ENCODE measurements at regions not wholly inside any gene's neighbourhood (a gene's known extent, or its start where the extent isn't known, plus 50 kb on each side); places are given as distances from the start of the nearest gene placed in this dataset.

DNA sequence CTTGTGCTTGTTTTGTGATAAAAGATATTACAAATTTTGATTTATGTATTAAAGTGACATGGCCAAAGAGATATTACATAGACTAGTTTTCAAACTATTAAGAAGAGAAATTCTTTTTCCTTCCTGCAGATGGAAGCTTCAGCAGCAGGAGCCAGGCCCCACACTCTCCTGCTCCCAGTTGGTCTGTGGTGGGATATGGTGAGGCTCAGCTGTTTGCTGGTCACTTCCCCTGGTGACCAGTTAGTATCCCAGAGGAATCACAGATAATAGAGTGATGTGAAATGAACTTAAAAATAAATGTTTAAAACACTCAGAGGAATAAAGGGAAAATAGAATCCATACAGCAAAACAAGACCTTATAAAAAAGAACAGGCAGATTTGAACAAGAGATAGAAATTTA is 154.7 kb downstream of the KTN1 start:
- DNase-seq, result no peak

DNA sequence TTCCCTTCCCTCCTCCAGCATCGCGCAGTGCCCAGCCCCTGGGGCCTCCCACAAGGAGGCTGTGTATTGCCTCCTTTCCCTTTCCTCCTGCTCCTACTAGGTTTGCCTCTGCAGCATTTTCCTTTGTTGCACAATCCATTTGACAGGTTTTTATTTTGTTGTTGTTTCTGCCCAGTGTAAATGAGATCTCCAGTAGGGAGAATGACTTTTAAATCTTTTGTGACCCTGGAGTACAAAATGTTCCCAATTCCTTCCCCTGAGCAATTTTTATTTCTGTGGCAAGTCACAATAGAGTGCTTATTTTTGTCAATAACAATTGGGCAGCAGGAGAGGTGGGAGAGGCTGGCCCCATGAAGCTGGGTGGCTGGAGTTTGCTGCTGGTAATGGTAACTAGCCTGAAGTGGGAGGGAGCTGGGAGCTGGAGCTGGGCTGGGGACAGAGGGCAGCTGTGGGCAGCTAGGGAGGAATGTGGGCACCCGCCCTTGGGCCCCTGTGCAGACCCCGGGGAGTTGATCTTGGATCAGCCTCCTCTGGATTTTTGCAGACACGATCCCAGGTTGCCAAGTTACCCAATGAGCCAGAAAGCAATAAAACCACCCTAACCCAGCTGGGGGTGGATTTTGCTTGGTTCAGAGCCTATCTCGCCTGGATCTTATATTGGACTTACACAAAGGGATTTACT is 160.1 kb downstream of the KTN1 start:
- DNase-seq, result no peak

DNA sequence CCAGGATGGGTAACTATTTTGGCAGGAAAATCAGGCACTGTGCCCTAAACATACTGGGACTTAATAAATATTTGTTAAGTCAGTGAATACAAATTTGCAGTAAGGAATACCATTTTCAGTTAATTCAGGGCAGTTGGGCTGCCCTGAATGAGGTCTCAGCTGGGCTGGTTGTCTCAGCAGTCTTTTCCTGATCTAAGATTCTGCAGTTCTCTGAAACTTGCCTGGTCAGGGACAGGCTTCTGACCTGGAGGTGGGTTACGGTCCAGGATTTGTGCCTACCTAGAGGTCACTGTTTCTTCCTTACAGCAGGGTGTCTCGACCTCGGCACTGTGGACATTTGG is 160.6 kb downstream of the KTN1 start:
- no peak for DNase-seq

DNA sequence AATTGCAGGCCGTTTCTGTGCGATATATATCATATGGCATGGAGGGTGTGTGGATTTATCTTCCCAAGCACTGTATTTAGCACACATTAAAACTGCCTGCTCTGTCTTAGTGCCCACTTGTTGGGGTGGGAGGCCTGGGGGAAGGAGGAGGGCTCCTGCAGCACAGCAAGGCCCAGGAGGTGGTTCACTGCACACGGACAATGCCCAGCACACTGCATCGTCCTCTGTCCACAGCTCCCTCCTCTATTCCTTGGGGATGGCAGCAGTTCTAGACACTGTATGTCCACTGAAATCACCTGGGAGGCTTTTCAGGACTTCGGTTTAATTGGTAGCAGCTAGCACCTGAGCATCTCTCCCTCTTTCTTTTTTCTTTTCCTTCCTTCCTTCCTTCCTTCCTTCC is 161.2 kb downstream of the KTN1 start:
- no peak for DNase-seq

DNA sequence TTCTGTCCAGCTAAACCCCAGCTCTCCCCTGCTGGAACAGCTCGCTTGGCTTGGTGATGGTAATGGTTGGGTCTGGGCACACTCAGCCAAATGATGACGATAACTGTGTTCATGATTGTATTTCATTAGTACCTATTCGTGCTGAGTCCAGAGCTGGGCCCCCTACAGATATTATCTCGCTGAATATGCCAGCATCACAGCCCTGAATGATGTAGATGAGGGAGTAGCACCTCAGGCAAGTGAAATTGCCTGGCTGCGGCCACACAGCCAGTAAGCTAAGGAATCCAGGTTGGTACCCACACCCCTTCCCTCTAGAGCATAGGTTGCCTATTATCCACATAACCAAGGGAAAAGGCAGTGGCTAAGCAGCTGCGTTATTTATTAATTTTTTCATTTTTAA is 163.5 kb downstream of the KTN1 start:
- no peak for DNase-seq

DNA sequence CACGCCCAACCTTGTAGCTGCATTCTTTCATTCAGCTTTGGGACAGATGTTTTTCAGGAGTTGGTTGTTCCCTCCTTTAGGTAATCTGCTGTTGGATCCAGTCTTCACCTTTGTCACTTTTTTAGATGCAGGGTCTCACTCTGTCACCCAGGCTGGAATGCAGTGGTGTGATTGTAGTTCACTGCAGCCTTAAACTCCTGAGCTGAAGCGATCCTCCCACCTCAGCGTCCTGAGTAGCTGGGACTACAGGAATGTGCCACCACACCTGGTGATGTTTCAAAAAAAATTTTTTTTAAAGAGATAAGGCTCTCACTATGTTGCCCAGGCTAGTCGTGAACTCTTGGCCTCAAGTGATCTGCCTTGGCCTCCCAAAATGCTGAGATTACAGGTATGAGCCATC is 164.3 kb downstream of the KTN1 start:
- DNase-seq, result no peak

DNA sequence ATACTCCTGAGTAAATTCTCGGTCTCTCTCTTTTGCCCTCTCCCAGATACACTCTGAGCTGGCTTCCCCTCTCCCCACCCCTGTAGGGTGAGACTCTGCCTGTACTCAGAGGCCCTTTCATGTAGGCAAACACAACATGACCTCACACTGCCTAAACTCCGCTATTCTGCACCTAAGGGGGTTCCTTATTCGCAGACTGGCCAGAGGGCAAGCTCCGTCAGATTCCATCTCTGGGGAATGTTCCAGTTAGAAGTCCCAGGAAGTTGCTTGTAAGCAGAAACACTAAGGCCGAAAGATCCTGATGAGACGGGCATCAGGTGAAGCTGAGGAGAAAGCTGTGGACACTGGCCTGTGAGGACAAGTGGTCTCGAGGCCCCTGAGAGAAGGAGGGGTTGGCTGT is 165.9 kb downstream of the KTN1 start:
- DNase-seq, result no peak

DNA sequence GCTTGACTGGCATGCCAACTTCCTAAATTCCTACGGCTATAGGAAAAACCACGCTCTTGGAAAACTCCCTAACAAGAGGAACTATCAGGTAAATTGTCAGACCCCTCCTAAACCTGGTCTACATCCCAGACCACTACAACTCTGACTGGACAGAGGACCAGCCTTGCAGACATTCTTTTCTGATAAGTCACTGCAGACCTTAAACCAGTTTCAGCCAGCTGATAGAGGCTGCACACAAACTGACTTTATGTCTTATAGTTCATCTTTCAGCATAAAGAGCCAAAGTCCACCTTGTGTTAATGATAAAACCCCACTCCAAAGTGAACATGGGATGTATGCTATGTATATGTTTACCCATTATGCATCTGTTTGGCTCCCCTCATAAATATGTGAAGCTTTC is 166.6 kb downstream of the KTN1 start:
- no peak for DNase-seq

DNA sequence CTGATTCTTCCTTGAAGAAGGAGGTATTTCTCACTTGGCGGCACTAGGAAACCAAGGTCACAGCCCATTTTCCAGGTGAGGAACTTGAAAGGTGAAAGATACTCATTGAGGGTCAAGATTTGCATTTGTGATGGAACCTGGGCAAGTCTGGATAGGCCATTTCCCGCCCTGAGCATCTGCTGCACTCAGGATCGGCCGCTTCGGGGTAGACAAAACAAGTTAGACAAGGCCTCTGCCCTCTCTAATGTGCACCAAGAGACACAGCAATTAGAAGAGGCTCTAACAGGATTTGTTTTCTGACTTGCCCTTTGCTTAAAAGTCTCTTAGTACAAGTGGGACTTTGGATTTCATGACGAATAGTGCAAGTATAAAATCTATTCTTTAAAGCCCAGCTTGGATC is 167.2 kb downstream of the KTN1 start:
- DNase-seq, result no peak

DNA sequence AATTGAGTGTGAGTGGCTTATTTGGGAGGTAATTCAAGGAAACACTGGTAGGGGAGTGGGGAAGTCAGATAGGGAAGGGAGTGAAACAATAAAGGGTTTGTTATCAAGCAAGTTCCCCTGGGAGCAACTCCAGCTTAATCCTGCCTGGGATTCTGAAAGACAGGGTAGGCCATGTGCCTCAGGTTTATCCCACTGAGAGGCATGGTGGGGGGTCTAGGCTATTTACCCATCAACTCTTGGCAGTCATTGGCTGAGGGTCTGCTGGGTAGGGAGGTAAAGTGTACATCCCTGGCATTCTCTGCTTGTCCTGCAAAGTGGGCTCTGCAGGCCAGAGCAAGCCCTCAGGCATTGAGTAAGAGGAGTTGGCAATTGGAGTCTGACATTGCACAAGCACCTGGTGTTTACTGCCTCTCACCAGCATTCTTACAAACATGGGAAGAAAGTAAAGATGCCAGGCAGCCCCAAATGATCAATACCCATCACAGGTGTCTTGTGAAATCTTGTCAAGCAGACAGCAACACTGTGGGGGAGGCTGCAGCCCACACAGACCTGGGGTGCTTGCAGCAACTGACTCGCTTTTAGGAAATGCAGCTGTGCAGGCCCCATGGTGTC is 169.3 kb downstream of the KTN1 start:
- DNase-seq, result no peak

DNA sequence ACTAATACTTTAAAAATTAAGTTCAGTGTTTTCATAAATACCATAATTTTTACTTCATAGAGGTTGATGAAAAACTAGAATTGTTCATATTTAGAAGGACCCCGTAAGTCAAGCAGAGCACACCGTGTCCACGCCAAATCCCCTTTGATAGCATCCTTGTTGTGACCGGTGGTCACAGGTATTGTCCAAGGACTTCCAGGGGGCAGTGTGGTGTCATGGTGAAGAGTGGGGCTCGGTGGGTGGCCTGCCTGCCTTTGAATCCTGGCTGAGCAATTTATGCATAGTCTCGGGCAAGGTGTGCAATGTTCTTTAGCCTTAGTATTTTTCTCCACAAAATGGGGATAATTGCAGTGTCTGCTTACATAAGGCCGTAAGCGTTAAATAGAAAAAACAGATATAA is 169.9 kb downstream of the KTN1 start:
- no peak for DNase-seq

DNA sequence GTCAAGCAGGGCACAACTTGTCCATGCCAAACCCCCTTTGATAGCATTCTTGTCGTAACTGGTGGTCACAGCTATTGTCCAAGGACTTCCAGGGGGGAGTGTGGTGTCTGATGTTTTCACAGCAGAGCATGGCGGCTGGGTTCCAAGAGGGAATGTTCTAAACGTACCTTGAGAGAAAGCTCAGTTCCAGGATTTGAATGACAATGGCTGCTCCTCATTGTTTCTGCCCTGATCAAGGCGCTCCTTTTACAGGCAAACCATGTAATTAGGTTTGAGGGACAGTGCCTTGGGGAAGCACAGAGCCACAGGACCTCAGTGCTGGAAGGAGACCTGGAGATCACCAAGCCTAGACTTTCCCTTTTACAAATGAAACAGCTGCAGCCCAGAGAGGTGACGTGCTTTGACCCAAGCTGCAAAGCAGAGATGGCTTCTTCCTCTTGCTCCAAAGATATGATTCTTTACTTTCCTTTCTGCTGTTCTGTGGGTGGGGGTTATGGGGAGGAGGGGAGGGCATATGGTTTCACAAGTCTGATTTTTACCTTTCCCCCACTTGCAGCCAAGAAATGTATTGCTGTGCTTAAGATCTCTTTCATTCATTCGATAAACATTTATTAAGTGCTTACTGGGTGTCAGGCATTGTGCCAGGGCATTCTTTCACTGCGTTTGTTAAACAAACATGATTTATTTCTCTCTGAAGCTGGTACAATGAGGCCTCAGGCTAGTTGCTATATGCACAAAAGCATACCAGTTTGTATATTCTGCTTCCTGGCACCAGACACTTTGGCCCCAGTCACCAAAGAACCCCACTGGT is 172.8 kb downstream of the KTN1 start:
- peak; percentile 29 for DNase-seq

DNA sequence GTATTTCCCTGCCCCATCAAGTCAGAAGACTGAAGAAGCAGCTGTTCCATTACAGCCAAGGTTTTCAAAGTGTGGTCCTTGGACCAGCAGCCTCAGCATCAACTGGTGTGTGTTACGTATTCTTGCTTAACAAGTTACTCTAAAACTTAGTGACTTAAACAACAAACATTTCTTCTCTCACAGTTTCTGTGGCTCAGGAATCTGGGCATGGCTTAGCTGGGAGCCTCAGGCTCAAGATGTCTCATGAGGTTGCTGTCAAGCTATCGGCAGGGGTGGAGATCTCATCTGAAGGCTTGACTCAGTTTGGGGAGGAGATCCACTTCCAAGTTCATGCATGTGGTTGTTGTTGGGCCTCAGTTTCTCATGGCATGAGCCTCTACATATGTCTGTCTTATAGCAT is 174.5 kb downstream of the KTN1 start:
- no peak for DNase-seq

DNA sequence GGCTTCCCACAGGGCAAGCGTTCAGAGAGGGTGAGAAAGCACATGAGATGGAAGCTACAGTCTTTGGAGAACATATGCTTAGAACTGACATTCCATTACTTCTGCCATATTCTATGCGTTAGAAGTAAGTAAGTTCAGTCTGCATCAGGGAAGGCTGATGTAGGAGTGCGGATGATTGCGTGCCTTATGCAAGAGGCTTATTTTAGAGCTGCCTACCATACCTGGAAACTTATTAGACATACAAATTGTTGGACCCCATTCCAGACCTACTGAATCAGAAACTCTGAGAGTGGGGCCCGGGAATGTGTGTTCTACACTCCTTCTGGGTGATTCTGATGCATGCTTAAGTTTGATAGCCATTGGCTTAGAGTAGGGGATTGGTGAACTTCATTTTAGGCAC is 174.9 kb downstream of the KTN1 start:
- no peak for DNase-seq

DNA sequence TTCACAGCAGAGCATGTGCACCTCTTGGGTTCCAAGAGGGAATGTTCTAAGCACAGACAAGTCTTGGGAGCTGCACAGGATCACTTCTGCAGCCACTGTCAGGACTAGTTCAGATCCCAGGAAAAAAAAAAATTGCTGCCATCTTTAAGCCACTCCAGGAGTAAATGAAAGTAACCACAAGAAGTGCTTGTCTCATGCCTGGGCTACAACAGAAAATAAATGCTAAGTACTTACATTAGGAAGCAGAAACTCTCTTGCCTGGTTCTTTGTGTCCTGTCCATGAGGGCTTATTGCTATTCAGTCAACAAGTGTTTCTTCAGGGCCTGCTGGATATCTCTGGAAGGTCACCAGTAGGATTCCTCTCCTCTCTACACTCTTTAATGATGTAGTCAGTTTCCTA is 176.1 kb downstream of the KTN1 start:
- DNase-seq, result no peak

DNA sequence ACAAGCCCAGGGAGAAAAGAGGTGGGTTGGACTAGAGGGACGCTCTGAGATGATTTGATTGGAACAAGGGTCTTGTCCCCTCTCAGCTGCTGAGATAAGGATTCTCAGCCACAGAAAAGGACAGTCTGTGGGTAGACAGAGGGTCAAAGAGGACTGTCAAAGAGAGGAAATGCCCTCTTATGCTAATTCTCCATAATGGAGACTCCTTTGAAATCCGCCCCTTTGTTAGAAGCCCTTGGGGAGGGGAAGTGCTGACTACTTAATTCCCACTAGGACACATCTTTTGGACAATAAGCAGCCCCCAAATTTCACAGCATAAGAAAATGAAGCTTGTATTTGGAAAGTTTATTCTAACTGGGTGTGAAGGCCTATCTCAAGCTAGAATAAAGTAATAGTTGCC is 176.6 kb downstream of the KTN1 start:
- DNase-seq, result no peak

DNA sequence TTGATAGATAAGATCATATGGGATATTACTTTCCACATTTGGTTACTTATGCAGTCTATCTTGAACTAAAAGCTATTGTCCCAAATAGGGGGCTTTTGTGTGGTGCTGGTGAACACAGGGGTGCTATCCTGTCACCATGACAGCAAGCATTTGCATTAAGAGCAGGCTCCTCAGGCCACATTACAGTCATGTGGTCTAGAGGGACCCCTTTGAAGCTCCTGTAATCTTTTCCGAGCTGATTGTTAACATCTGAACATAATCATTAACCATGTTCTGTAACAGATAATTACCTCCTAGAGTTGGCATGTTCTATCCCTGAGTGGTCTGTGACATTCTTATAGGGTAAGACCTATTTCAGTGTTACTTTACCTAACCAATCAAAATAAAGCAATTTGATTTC is 178.8 kb downstream of the KTN1 start:
- DNase-seq, result peak; percentile 8

DNA sequence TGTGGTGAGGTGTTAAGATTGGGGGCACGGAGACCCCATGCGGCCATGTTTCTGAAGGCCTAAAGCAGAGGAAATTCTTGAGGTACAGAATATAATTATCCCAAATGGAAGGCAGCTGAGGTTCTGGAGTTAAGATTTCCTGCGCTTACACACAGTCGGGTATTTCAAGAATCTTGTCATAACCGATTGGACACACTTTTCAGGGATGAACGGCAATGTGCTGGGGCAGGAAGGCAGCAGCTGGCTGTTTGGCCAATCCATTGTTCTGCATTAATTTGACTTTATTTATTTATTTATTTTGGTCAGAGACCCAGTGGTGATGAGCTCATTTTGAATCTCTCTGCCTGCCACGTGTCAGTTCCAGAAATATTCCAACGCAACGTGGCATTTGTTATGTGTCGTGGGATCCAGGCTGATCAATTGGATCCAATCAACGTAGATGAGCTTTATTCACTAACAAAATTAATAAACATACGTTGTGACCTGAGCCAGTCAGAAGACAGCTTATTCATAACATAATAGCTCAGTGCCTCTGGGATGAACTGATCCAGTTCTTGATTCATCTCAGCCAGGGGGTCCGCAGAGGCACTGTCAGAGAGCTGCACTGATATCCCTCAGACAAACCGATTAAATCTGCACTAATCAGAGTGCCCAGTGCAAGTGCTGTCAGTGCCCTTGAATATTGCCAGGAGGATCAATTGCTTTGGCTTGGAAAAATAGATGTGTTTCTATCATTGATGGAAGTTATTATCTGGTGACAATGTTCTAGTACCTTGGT is 181.0 kb downstream of the KTN1 start:
- DNase-seq, result no peak

DNA sequence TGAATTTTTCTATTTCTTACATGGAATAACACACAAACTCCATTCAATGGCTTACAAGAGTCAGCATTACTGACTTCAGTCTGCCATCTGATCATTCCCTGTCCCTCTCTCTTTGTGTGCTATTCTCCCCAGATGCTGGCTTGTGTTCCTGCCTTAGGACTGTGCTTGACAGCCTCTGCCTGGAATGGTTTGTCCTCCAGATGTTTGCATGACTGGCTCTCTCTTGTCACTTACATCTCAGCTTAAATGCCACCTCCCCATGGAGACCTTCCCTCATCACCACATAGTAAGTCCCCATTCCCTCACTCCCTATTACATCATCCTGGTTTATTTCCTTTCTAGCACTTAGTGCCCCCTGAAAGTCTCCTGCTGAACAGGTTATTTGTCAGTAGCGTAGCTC is 181.6 kb downstream of the KTN1 start:
- DNase-seq, result no peak

DNA sequence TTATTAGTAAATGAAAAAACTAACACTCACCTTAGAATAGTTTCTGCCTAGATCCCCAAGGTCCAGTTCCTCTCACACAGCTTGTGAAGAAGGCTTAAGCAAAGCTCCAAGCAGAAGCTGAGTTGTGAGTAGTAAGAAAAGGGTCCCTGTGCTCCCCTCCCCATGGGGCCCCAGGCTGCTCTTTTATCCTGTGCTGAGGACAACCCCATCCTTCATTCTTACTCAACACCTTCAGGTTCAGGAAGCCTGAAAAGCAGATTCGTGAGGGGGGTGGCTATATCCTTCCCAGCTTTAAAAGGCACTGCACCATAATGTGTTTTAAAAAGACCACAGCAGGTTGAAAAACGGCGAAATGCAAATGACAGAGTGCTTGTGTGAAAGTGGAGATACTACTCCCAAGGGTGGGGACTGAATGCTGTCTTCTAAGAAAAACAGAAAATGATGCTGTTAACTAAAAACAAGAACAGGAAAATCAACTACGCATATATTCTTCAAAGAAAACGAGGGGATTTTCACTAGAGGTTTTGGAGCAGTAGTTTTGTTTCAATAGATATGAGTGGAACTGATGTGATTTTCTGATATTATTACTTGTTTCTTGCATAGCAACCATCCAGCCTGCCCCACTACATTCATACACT is 182.7 kb downstream of the KTN1 start:
- no peak for DNase-seq

DNA sequence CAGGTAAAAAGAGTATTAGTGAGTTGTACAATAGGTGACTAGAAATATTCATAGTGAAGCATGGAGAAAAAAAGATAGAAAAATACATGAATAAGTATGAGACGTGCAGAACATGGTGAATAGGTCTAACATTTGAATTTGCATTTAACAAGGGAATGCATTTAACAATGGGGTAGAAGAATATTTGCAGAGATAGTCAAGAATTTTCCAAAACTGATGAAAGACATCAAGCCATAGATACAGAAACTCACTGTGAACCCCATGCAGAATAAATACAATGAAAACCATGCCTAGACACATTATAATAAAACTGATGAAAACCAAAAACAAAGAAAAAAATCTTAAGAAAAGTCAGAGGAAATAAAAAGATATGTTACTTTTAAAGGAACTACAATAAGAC is 184.8 kb downstream of the KTN1 start:
- no peak for DNase-seq

DNA sequence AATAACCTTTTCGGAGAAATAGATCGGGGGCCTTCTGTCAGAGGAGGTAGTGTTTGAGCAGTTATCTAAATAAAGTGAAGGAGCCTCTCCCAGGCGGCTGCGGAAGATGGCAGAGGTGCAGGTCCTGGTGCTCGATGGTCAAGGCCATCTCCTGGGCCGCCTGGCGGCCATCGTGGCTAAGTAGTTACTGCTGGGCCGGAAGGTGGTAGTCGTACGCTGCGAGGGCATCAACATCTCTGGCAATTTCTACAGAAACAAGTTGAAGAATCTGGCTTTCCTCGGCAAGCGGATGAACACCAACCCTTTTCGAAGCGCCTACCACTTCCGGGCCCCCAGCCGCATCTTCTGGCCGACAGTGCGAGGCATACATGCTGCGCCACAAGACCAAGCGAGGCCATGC is 186.1 kb downstream of the KTN1 start:
- DNase-seq, result no peak

DNA sequence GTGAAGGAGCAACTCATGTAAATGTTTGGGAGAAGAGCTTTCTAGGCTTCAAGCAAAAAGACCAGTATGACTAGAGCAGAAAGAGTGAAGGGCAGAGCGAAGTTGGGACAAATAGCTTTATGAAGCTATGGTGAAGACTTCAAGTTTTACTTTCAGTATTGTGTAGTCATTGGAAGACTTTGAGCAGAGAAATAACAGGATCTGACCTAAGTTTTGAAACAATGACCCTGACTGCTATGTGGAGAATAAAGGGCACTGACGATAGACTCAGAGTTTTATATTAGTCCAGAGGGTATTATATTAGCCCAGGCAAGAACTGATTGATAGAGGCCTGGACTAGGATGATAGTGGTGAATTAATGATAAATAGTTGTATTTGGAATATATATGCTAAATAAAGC is 187.3 kb downstream of the KTN1 start:
- DNase-seq, result no peak
